HCT116 (cell line): ENCODE measurements at regions not wholly inside any gene's neighbourhood (a gene's known extent, or its start where the extent isn't known, plus 50 kb on each side); places are given as distances from the start of the nearest gene placed in this dataset.

ENCODE experiments used
- ATAC-seq: fragments of 200-7000 bp; cut with Tn5 transposase; 2 replicates; pipeline ENCODE4 v1.9.1; 2020; ENCODE audit warnings: mild to moderate bottlenecking, moderate library complexity
- BruUV-seq: library from RNA; stranded (reverse); fragments of 400-500 nt; replicated peaks from 2 replicates; lab custom pipeline; 2021; lab: Mats Ljungman, UMichigan
- CTCF ChIA-PET: fragments of 300-600 bp; sonication (Branson Sonifier 250); formaldehyde crosslinking; loops from one replicate; lab custom pipeline; 2021; ENCODE audit warnings: antibody characterized with exemption; lab: Charles Lee
- POLR2A ChIA-PET: fragments of 300-600, 350-600 bp; sonication (Branson Sonifier 250); formaldehyde crosslinking; loops from one replicate; lab custom pipeline; 2021; ENCODE audit warnings: antibody characterized with exemption; lab: Charles Lee
- RAD21 ChIA-PET, 2 experiments: fragments of 300-600 bp; sonication (Branson Sonifier 250); formaldehyde crosslinking; loops; one replicate each; lab custom pipeline; 2023; ENCODE audit warnings: low total read pairs in 2 of 2; ENCODE audit not compliant: uncharacterized antibody in 2 of 2, unreplicated experiment in 2 of 2, low non-redundant PET in 1 of 2; lab: Charles Lee
- DNase-seq: peaks from one replicate; pipeline ENCODE4 v3.0.0-alpha.2; 2010; ENCODE audit warnings: low read depth, low spot score
- H2AFZ ChIP-seq: fragments of 200-600 bp; shearing (Covaris generic), sonication (generic); 2 replicates; pipeline ENCODE4 v1.6.1; 2017; ENCODE audit warnings: low read depth, mixed run types, mixed read lengths, antibody characterized with exemption, low read length; ENCODE audit not compliant: poor library complexity, severe bottlenecking
- H3K27ac ChIP-seq: 2 replicates; pipeline ENCODE4 v1.5.1; 2012; ENCODE audit warnings: low read depth, low read length
- H3K27me3 ChIP-seq: fragments of 200-600 bp; sonication (generic); 2 replicates; pipeline ENCODE4 v1.6.1; 2016; ENCODE audit warnings: mixed run types, low read length, mixed read lengths; ENCODE audit not compliant: insufficient read depth
- H3K36me3 ChIP-seq, 2 experiments: fragments of 200-500 bp in 1 of 2; fragments of 200-600 bp in 1 of 2; sonication (Bioruptor generic) in 1 of 2; sonication (generic) in 1 of 2; 2 replicates each; pipeline versions ENCODE4 v1.5.1 to v1.6.1; 2014 to 2016; ENCODE audit warnings: low read length in 2 of 2, inconsistent platforms in 1 of 2, mixed read lengths in 1 of 2, mixed run types in 1 of 2; ENCODE audit not compliant: insufficient read depth in 2 of 2, control insufficient read depth in 1 of 2
- H3K4me1 ChIP-seq, 2 experiments: fragments of 200-600 bp in 1 of 2; sonication (generic) in 1 of 2; 2 replicates each; pipeline versions ENCODE4 v1.5.1 to v1.6.1; 2012 to 2017; ENCODE audit warnings: low read length in 2 of 2, inconsistent platforms in 1 of 2, mild to moderate bottlenecking in 1 of 2, mixed read lengths in 1 of 2, mixed run types in 1 of 2, moderate library complexity in 1 of 2; ENCODE audit not compliant: insufficient read depth in 2 of 2, control insufficient read depth in 1 of 2
- H3K4me2 ChIP-seq: fragments of 200-600 bp; sonication (generic); 2 replicates; pipeline ENCODE4 v1.6.1; 2017; ENCODE audit warnings: mixed run types, low read length, mixed read lengths
- H3K4me3 ChIP-seq, 2 experiments: fragments of 200-600 bp in 1 of 2; sonication (generic) in 1 of 2; replicated peaks in 1 of 2; 2 replicates each; pipeline ENCODE4 v1.5.1; 2011 to 2016; ENCODE audit warnings: low read length in 2 of 2, control low read depth in 1 of 2, low read depth in 1 of 2, mild to moderate bottlenecking in 1 of 2, mixed read lengths in 1 of 2, mixed run types in 1 of 2
- H3K79me2 ChIP-seq: fragments of 200-600 bp; sonication (generic); 2 replicates; pipeline ENCODE4 v1.6.1; 2017; ENCODE audit warnings: mild to moderate bottlenecking, mixed run types, low read length, moderate library complexity, mixed read lengths; ENCODE audit not compliant: insufficient read depth
- H3K9ac ChIP-seq: fragments of 200-600 bp; sonication (generic); 2 replicates; pipeline ENCODE4 v1.6.1; 2016; ENCODE audit warnings: low read length, mixed read lengths
- H3K9me2 ChIP-seq: fragments of 200-600 bp; sonication (generic), shearing (Covaris generic); 2 replicates; pipeline ENCODE4 v1.6.1; 2017; ENCODE audit warnings: mixed run types, mild to moderate bottlenecking, moderate library complexity; ENCODE audit not compliant: insufficient read depth
- H3K9me3 ChIP-seq, 2 experiments: fragments of 200-500 bp in 1 of 2; fragments of 200-600 bp in 1 of 2; sonication (Bioruptor generic) in 1 of 2; sonication (generic) in 1 of 2; 2 replicates each; pipeline ENCODE4 v1.6.1; 2014 to 2017; ENCODE audit warnings: low read length in 2 of 2, mixed read lengths in 2 of 2, inconsistent platforms in 1 of 2, low read depth in 1 of 2, mild to moderate bottlenecking in 1 of 2, mixed run types in 1 of 2, moderate library complexity in 1 of 2; ENCODE audit not compliant: control insufficient read depth in 1 of 2, insufficient read depth in 1 of 2
- H4K20me1 ChIP-seq: fragments of 200-600 bp; sonication (generic), shearing (Covaris generic); 2 replicates; pipeline ENCODE4 v1.6.1; 2017; ENCODE audit warnings: mixed run types, mild to moderate bottlenecking, moderate library complexity; ENCODE audit not compliant: insufficient read depth
- CBX3 ChIP-seq: IDR thresholded peaks from 2 replicates; pipeline ENCODE4 v1.6.1; 2012; ENCODE audit warnings: low read depth
- CEBPB ChIP-seq: IDR thresholded peaks from 2 replicates; pipeline ENCODE4 v1.6.1; 2012; ENCODE audit warnings: low read depth
- EGR1 ChIP-seq: IDR thresholded peaks from 2 replicates; pipeline ENCODE4 v1.6.1; 2012; ENCODE audit warnings: low read depth
- EZH2 ChIP-seq: fragments of 200-600 bp; sonication (generic); IDR thresholded peaks from 2 replicates; pipeline ENCODE4 v1.6.1; 2017; ENCODE audit warnings: antibody characterized with exemption, mixed run types
- EZH2phosphoT487 ChIP-seq: fragments of 200-600 bp; IDR thresholded peaks from 2 replicates; pipeline ENCODE4 v1.6.1; 2018; ENCODE audit warnings: antibody characterized with exemption, borderline replicate concordance
- JUND ChIP-seq: IDR thresholded peaks from 2 replicates; pipeline ENCODE4 v1.6.1; 2012
- POLR2A ChIP-seq: IDR thresholded peaks from 2 replicates; pipeline ENCODE4 v1.7.0; 2011; ENCODE audit warnings: borderline replicate concordance; ENCODE audit not compliant: insufficient read depth, insufficient read length; ENCODE audit errors: extremely low read depth
- RAD21 ChIP-seq: IDR thresholded peaks from 2 replicates; pipeline ENCODE4 v1.6.1; 2012; ENCODE audit warnings: low read depth, mild to moderate bottlenecking
- SIN3A ChIP-seq: IDR thresholded peaks from 2 replicates; pipeline ENCODE4 v1.6.1; 2012; ENCODE audit warnings: low read depth
- SP1 ChIP-seq: IDR thresholded peaks from 2 replicates; pipeline ENCODE4 v1.6.1; 2012; ENCODE audit warnings: low read depth
- SRF ChIP-seq: IDR thresholded peaks from 2 replicates; pipeline ENCODE4 v1.6.1; 2012; ENCODE audit warnings: low read depth
- TCF7L2 ChIP-seq: IDR thresholded peaks from 2 replicates; pipeline ENCODE4 v1.7.0; 2011; ENCODE audit warnings: borderline replicate concordance, inconsistent platforms; ENCODE audit not compliant: insufficient read depth, insufficient read length; ENCODE audit errors: extremely low read depth
- ZFX ChIP-seq: fragments of 450-650 bp; IDR thresholded peaks from 2 replicates; pipeline ENCODE4 v1.6.1; 2017
- intact Hi-C: fragments of 100-400 bp; cut with micrococcal nuclease; formaldehyde crosslinking; loops from 2 replicates; pipeline ENCODE4 v1.10.0; 2022
- TF ChIP-seq, protein P1 (sequence below): IDR thresholded peaks from 2 replicates; pipeline ENCODE4 v1.6.1; 2011; ENCODE audit warnings: mild to moderate bottlenecking, low read length, moderate library complexity; ENCODE audit not compliant: insufficient replicate concordance; ENCODE audit errors: extremely low read depth
- TF ChIP-seq, protein P2 (sequence below): IDR thresholded peaks from 2 replicates; pipeline ENCODE4 v1.6.1; 2012
- TF ChIP-seq, protein P3 (sequence below), 3 experiments: fragments of 200-600 bp in 1 of 3; sonication (generic) in 1 of 3; IDR thresholded peaks in 2 of 3; conservative IDR thresholded peaks in 1 of 3; 2 replicates each; pipeline ENCODE4 v1.5.1; 2012 to 2017; ENCODE audit warnings: low read depth in 2 of 3, low read length in 2 of 3, antibody characterized with exemption in 1 of 3, borderline replicate concordance in 1 of 3, control low read depth in 1 of 3, mild to moderate bottlenecking in 1 of 3, mixed read lengths in 1 of 3, mixed run types in 1 of 3, moderate library complexity in 1 of 3; ENCODE audit not compliant: insufficient read depth in 1 of 3
- TF ChIP-seq, protein P4 (sequence below): IDR thresholded peaks from 2 replicates; pipeline ENCODE4 v1.6.1; 2012; ENCODE audit warnings: low read depth
- TF ChIP-seq, protein P5 (sequence below): IDR thresholded peaks from 2 replicates; pipeline ENCODE4 v1.6.1; 2012

DNA sequence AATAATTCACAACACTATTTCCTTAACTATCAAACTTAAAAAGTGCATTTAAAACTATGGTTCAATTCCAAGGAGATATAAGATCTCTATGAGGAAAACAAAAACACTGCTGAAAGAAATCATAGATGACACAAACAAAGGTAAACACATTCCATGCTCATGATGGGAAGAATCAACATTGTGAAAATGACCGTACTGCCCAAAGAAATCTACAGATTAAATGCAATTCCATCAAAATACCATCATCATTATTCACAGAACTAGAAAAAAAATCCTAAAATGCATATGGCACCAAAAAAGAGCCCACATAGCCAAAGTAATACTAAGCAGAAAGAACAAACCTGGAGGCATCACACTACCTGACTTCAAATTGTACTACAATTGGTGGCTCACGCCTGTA, 159.9 kb upstream of the EEPD1 start:
- no peak for TF ChIP-seq TCF7L2
- no peak for TF ChIP-seq POLR2A
- TF ChIP-seq JUND = no peak
- no peak for TF ChIP-seq CEBPB
- no peak for TF ChIP-seq ZFX
- TF ChIP-seq, protein P1, sequence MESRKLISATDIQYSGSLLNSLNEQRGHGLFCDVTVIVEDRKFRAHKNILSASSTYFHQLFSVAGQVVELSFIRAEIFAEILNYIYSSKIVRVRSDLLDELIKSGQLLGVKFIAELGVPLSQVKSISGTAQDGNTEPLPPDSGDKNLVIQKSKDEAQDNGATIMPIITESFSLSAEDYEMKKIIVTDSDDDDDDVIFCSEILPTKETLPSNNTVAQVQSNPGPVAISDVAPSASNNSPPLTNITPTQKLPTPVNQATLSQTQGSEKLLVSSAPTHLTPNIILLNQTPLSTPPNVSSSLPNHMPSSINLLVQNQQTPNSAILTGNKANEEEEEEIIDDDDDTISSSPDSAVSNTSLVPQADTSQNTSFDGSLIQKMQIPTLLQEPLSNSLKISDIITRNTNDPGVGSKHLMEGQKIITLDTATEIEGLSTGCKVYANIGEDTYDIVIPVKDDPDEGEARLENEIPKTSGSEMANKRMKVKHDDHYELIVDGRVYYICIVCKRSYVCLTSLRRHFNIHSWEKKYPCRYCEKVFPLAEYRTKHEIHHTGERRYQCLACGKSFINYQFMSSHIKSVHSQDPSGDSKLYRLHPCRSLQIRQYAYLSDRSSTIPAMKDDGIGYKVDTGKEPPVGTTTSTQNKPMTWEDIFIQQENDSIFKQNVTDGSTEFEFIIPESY = no peak
- TF ChIP-seq, protein P2, sequence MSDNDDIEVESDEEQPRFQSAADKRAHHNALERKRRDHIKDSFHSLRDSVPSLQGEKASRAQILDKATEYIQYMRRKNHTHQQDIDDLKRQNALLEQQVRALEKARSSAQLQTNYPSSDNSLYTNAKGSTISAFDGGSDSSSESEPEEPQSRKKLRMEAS = no peak
- TF ChIP-seq, protein P3, sequence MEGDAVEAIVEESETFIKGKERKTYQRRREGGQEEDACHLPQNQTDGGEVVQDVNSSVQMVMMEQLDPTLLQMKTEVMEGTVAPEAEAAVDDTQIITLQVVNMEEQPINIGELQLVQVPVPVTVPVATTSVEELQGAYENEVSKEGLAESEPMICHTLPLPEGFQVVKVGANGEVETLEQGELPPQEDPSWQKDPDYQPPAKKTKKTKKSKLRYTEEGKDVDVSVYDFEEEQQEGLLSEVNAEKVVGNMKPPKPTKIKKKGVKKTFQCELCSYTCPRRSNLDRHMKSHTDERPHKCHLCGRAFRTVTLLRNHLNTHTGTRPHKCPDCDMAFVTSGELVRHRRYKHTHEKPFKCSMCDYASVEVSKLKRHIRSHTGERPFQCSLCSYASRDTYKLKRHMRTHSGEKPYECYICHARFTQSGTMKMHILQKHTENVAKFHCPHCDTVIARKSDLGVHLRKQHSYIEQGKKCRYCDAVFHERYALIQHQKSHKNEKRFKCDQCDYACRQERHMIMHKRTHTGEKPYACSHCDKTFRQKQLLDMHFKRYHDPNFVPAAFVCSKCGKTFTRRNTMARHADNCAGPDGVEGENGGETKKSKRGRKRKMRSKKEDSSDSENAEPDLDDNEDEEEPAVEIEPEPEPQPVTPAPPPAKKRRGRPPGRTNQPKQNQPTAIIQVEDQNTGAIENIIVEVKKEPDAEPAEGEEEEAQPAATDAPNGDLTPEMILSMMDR (IDR thresholded peaks at IDR 0.05 in 2 of 3, conservative IDR thresholded peaks at IDR 0.05 in 1 of 3; ENCODE audit: borderline replicate concordance in 1 of 3, insufficient read depth in 1 of 3, low read depth in 2 of 3, low read length in 2 of 3) = no peak
- TF ChIP-seq EZH2phosphoT487 = no peak
- TF ChIP-seq EGR1 = no peak
- no peak for TF ChIP-seq CBX3
- TF ChIP-seq SRF = no peak
- no peak for TF ChIP-seq RAD21
- no peak for TF ChIP-seq EZH2
- TF ChIP-seq, protein P4, sequence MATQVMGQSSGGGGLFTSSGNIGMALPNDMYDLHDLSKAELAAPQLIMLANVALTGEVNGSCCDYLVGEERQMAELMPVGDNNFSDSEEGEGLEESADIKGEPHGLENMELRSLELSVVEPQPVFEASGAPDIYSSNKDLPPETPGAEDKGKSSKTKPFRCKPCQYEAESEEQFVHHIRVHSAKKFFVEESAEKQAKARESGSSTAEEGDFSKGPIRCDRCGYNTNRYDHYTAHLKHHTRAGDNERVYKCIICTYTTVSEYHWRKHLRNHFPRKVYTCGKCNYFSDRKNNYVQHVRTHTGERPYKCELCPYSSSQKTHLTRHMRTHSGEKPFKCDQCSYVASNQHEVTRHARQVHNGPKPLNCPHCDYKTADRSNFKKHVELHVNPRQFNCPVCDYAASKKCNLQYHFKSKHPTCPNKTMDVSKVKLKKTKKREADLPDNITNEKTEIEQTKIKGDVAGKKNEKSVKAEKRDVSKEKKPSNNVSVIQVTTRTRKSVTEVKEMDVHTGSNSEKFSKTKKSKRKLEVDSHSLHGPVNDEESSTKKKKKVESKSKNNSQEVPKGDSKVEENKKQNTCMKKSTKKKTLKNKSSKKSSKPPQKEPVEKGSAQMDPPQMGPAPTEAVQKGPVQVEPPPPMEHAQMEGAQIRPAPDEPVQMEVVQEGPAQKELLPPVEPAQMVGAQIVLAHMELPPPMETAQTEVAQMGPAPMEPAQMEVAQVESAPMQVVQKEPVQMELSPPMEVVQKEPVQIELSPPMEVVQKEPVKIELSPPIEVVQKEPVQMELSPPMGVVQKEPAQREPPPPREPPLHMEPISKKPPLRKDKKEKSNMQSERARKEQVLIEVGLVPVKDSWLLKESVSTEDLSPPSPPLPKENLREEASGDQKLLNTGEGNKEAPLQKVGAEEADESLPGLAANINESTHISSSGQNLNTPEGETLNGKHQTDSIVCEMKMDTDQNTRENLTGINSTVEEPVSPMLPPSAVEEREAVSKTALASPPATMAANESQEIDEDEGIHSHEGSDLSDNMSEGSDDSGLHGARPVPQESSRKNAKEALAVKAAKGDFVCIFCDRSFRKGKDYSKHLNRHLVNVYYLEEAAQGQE = no peak
- TF ChIP-seq SIN3A = no peak
- no peak for TF ChIP-seq SP1
- TF ChIP-seq, protein P5, sequence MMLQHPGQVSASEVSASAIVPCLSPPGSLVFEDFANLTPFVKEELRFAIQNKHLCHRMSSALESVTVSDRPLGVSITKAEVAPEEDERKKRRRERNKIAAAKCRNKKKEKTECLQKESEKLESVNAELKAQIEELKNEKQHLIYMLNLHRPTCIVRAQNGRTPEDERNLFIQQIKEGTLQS = no peak
- H3K9me3 ChIP-seq = no peaks in the 10 kb centered on the region
- H4K20me1 ChIP-seq = no peaks in the 10 kb centered on the region
- no peak overlapping the region for H3K4me2 ChIP-seq
- no peak for DNase-seq
- H3K27ac ChIP-seq = no peak overlapping the region
- H3K27me3 ChIP-seq = no peaks in the 10 kb centered on the region
- no peak overlapping the region for H2AFZ ChIP-seq
- H3K9ac ChIP-seq = no peak overlapping the region
- no peaks in the 10 kb centered on the region for H3K4me1 ChIP-seq
- no peaks in the 10 kb centered on the region for H3K79me2 ChIP-seq
- no peak overlapping the region for H3K4me3 ChIP-seq
- no peak for ATAC-seq
- intact Hi-C loops = no loop called here
- H3K9me2 ChIP-seq = no peaks in the 10 kb centered on the region
- H3K36me3 ChIP-seq = no peaks in the 10 kb centered on the region
- CTCF ChIA-PET = no interaction called here
- BruUV-seq = no TSS peak
- RAD21 ChIA-PET = no interaction called here
- POLR2A ChIA-PET = no interaction called here
